ENCODE measurements at regions not wholly inside any gene's neighbourhood (a gene's known extent, or its start where the extent isn't known, plus 50 kb on each side); places are given as distances from the start of the nearest gene placed in this dataset.

DNA sequence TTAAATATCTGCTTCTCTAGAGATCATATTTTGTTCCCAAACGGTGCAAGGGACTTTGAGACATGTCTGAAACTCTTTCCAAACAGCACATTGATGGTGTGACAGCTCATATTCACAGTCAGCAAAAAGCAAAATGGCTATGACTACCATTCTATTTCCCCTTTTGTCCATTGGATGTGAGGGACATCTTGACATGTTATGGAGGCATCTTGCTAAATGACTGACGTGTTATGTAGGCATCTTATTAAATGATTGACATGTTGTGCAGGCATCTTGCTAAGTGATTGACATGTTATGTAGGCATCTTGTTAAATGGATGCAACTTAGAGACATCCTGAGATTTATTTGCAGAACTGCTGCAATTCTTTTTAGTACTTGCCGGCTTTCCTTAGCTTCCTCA lies 255.8 kb downstream of the DLL1 start:
- Histone ChIP-seq H3K79me1 (ENCODE audit: low read depth, low read length) (no peaks in the 10 kb centered on the region), H2BK120ac (replicated peaks; ENCODE audit: low read depth, low read length) (no peak overlapping the region), H2BK5ac (ENCODE audit: low read depth, low read length) (no peak overlapping the region), H3K36me3 (ENCODE audit: control insufficient read depth in 2 of 4, insufficient read depth in 4 of 4, low read length in 3 of 4) (no peaks in the 10 kb centered on the region), H2AFZ (ENCODE audit: low read length) (no peak overlapping the region), H2AK5ac (ENCODE audit: low read depth, low read length) (no peak overlapping the region), H3K56ac (replicated peaks; ENCODE audit: insufficient read length, low read depth, low read length) (no peak overlapping the region), H3K23me2 (ENCODE audit: low read depth, low read length) (no peaks in the 10 kb centered on the region), H2BK20ac (ENCODE audit: low read length) (no peak overlapping the region), H4K91ac (replicated peaks; ENCODE audit: insufficient read length, low read length) (no peak overlapping the region), H3K18ac (ENCODE audit: extremely low read depth, low read length) (no peak overlapping the region), H3K4me1 (replicated peaks in 1 of 4; ENCODE audit: control insufficient read depth in 3 of 4, insufficient read depth in 4 of 4, low read length in 3 of 4) (peaks cover 5 to 19% (median 12%) of the 10 kb centered on the region in 4 experiments; a peak in 6 of 7 replicates), H3K4ac (replicated peaks; ENCODE audit: insufficient read length, low read depth, low read length) (no peak overlapping the region), H3K9ac (replicated peaks in 1 of 4; ENCODE audit: extremely low read depth in 1 of 4, low read depth in 3 of 4, low read length in 3 of 4) (no peak overlapping the region), H3K14ac (ENCODE audit: insufficient read length) (no peak overlapping the region), H4K5ac (ENCODE audit: insufficient read length, low read depth, low read length) (no peak overlapping the region), H3K27ac (ENCODE audit: low read depth, low read length) (no peak overlapping the region), H3K23ac (ENCODE audit: insufficient read length) (no peak overlapping the region), H4K20me1 (replicated peaks in 1 of 2; ENCODE audit: control insufficient read depth in 1 of 2, insufficient read depth in 2 of 2, low read length in 2 of 2) (no peaks in the 10 kb centered on the region), H3K79me2 (ENCODE audit: control insufficient read depth in 1 of 2, insufficient read depth in 2 of 2, low read length in 2 of 2) (no peaks in the 10 kb centered on the region), H2BK15ac (ENCODE audit: low read length) (no peak overlapping the region), H3K9me3 (ENCODE audit: insufficient read depth in 2 of 2, low read depth in 1 of 2, low read length in 1 of 2) (peaks cover 0 to 6% of the 10 kb centered on the region in 2 experiments; a peak in 2 of 4 replicates), H2BK12ac (ENCODE audit: low read depth, low read length) (no peak overlapping the region), H3K4me3 (ENCODE audit: extremely low read depth in 1 of 4, insufficient read depth in 2 of 4, low read depth in 3 of 4, low read length in 4 of 4) (no peak overlapping the region), H3K27me3 (replicated peaks in 1 of 4; ENCODE audit: control insufficient read depth in 3 of 4, extremely low read depth in 1 of 4, insufficient read depth in 3 of 4, low read length in 3 of 4) (no peaks in the 10 kb centered on the region), H3K4me2 (ENCODE audit: insufficient read depth in 1 of 2, low read depth in 2 of 2, low read length in 2 of 2) (no peak overlapping the region), H4K8ac (ENCODE audit: extremely low read depth, insufficient read depth, low read length) (no peak overlapping the region)
- POLR2A ChIA-PET (ENCODE audit: partially characterized antibody): interaction anchor here (1.3 kb wide), 1 partner anchor 8 kb away, joined by 3 read pairs; no protein-coding TSS in a partner anchor
- DNase-seq (ENCODE audit: low read depth in 1 of 2, low spot score in 2 of 2) (no peak), FAIRE-seq (peak; percentile 48)
- CTCF ChIA-PET (ENCODE audit: partially characterized antibody): interaction anchor here (0.9 kb wide), 1 partner anchor 1143 kb away, joined by 3 read pairs; no protein-coding TSS in a partner anchor
- 91% methylated on average over 3 of the region's 3 CpGs; no CpG with 5 or more reads in 1 of the 2 experiments for WGBS, 2 experiments (ENCODE audit: extremely low coverage in 1 of 2, insufficient coverage in 1 of 2, insufficient read length in 1 of 2, insufficient replicate concordance in 2 of 2, low coverage in 1 of 2, low lambda C conversion rate in 2 of 2, missing lambda C conversion rate in 1 of 2)
- TF ChIP-seq MAFK (IDR thresholded peaks at IDR 0.05; ENCODE audit: low read depth, low read length) (no peak), SIX5 (IDR thresholded peaks at IDR 0.05; ENCODE audit: low read depth, low read length) (no peak), EP300 (IDR thresholded peaks at IDR 0.05; ENCODE audit: borderline replicate concordance in 1 of 2, low read depth in 2 of 2, low read length in 2 of 2) (no peak), JUN (IDR thresholded peaks at IDR 0.05; ENCODE audit: low read depth, low read length) (no peak), EGR1 (IDR thresholded peaks at IDR 0.05; ENCODE audit: borderline replicate concordance, low read depth, low read length) (no peak), TEAD4 (IDR thresholded peaks at IDR 0.05; ENCODE audit: low read depth, low read length) (no peak), CTBP2 (IDR thresholded peaks at IDR 0.05; ENCODE audit: borderline replicate concordance, insufficient read depth, insufficient read length, low read length) (no peak), NANOG (IDR thresholded peaks at IDR 0.05; ENCODE audit: insufficient read depth, low read depth, low read length, poor library complexity, severe bottlenecking) (no peak), YY1 (IDR thresholded peaks at IDR 0.05; ENCODE audit: low read depth, low read length) (no peak), SIN3A (conservative IDR thresholded peaks at IDR 0.05 in 1 of 2, IDR thresholded peaks at IDR 0.05 in 1 of 2; ENCODE audit: low read depth in 1 of 2, low read length in 2 of 2) (no peak), SP1 (IDR thresholded peaks at IDR 0.05; ENCODE audit: low read depth, low read length) (no peak)
- TF ChIP-seq, protein P1, sequence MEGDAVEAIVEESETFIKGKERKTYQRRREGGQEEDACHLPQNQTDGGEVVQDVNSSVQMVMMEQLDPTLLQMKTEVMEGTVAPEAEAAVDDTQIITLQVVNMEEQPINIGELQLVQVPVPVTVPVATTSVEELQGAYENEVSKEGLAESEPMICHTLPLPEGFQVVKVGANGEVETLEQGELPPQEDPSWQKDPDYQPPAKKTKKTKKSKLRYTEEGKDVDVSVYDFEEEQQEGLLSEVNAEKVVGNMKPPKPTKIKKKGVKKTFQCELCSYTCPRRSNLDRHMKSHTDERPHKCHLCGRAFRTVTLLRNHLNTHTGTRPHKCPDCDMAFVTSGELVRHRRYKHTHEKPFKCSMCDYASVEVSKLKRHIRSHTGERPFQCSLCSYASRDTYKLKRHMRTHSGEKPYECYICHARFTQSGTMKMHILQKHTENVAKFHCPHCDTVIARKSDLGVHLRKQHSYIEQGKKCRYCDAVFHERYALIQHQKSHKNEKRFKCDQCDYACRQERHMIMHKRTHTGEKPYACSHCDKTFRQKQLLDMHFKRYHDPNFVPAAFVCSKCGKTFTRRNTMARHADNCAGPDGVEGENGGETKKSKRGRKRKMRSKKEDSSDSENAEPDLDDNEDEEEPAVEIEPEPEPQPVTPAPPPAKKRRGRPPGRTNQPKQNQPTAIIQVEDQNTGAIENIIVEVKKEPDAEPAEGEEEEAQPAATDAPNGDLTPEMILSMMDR (IDR thresholded peaks at IDR 0.05; ENCODE audit: control extremely low read depth in 1 of 3, insufficient read depth in 1 of 3, low read depth in 1 of 3, low read length in 3 of 3): no peak

Data from H1 (cell line).